GM12878 (cell line): ENCODE measurements at regions not wholly inside any gene's neighbourhood (a gene's known extent, or its start where the extent isn't known, plus 50 kb on each side); places are given as distances from the start of the nearest gene placed in this dataset.

Source experiments
- ATAC-seq: fragments of 200-7000 bp; cut with Tn5 transposase; 3 replicates; pipeline ENCODE4 v1.9.1; 2020; ENCODE audit warnings: mild to moderate bottlenecking, moderate library complexity
- BruUV-seq: library from RNA; stranded (reverse); fragments of 400-500 nt; replicated peaks from 2 replicates; lab custom pipeline; 2021; lab: Mats Ljungman, UMichigan
- CTCF ChIA-PET: fragments of 300-600 bp; sonication (Branson Sonifier 250); formaldehyde crosslinking; extraction: SDS; loops from one replicate; lab custom pipeline; 2021; ENCODE audit warnings: inconsistent platforms; lab: Yijun Ruan, JAX
- POLR2A ChIA-PET: fragments of 350-600 bp; formaldehyde crosslinking; extraction: SDS; loops from one replicate; lab custom pipeline; 2021; ENCODE audit warnings: inconsistent platforms; lab: Charles Lee
- RAD21 ChIA-PET: fragments of 300-600 bp; sonication (Branson Sonifier 250); formaldehyde crosslinking; loops from one replicate; lab custom pipeline; 2023; ENCODE audit warnings: antibody characterized with exemption; ENCODE audit not compliant: unreplicated experiment; lab: Charles Lee
- SMC1A ChIA-PET: fragments of 300-600 bp; sonication (Branson Sonifier 250); formaldehyde crosslinking; loops from one replicate; lab custom pipeline; 2023; ENCODE audit not compliant: unreplicated experiment, uncharacterized antibody; lab: Charles Lee
- DNase-seq: peaks from one replicate; pipeline ENCODE4 v3.0.0-alpha.2; 2011; ENCODE audit warnings: low read depth, low spot score
- FAIRE-seq: peaks from 3 replicates; lab custom pipeline; 2011; peaks lifted over from hg19 to GRCh38; lab: Jason Lieb, UNC
- H2AFZ ChIP-seq: 2 replicates; pipeline ENCODE4 v1.6.0; 2011; ENCODE audit warnings: low read depth, low read length, control low read depth; ENCODE audit not compliant: control insufficient read depth
- H3K27ac ChIP-seq: 2 replicates; pipeline ENCODE4 v1.5.1; 2011; ENCODE audit warnings: control low read depth; ENCODE audit not compliant: control insufficient read depth, insufficient read depth
- H3K27me3 ChIP-seq, 2 experiments: replicated peaks in 1 of 2; 2 replicates each; pipeline versions ENCODE4 v1.6.0 to v1.6.1; 2011; ENCODE audit warnings: low read length in 1 of 2; ENCODE audit not compliant: control insufficient read depth in 2 of 2, insufficient read depth in 2 of 2
- H3K36me3 ChIP-seq, 2 experiments: 2 replicates each; pipeline ENCODE4 v1.5.1; 2011; ENCODE audit warnings: low read length in 1 of 2; ENCODE audit not compliant: control insufficient read depth in 2 of 2, insufficient read depth in 2 of 2
- H3K4me1 ChIP-seq: 2 replicates; pipeline ENCODE4 v1.6.1; 2011; ENCODE audit warnings: mild to moderate bottlenecking, low read length, moderate library complexity, mixed read lengths; ENCODE audit not compliant: control insufficient read depth, insufficient read depth
- H3K4me2 ChIP-seq: 2 replicates; pipeline ENCODE4 v1.6.0; 2011; ENCODE audit warnings: control low read depth; ENCODE audit not compliant: control insufficient read depth, insufficient read depth
- H3K4me3 ChIP-seq: fragments of 200-600 bp; sonication (generic); 2 replicates; pipeline ENCODE4 v1.5.1; 2016
- H3K79me2 ChIP-seq: 2 replicates; pipeline ENCODE4 v1.6.0; 2011; ENCODE audit warnings: low read length; ENCODE audit not compliant: control insufficient read depth, insufficient read depth
- H3K9ac ChIP-seq: 2 replicates; pipeline ENCODE4 v1.8.0; 2011; ENCODE audit warnings: low read length, control low read depth, mixed read lengths; ENCODE audit not compliant: control insufficient read depth, insufficient read depth
- H3K9me3 ChIP-seq: replicated peaks from 3 replicates; pipeline ENCODE4 v1.5.1; 2011; ENCODE audit warnings: mild to moderate bottlenecking, low read length; ENCODE audit not compliant: control insufficient read depth, insufficient read depth
- H4K20me1 ChIP-seq: 2 replicates; pipeline ENCODE4 v1.6.0; 2011; ENCODE audit not compliant: control insufficient read depth, insufficient read depth
- E2F8 ChIP-seq: fragments of 450-650 bp; IDR thresholded peaks from 2 replicates; pipeline ENCODE4 v1.6.1; 2018; ENCODE audit warnings: mild to moderate bottlenecking, low read depth, moderate library complexity; ENCODE audit not compliant: partially characterized antibody
- SIX5 ChIP-seq: IDR thresholded peaks from 2 replicates; pipeline ENCODE4 v1.6.1; 2011; ENCODE audit warnings: mild to moderate bottlenecking, low read depth, low read length, moderate library complexity; ENCODE audit not compliant: severe bottlenecking
- SREBF2 ChIP-seq: IDR thresholded peaks from 2 replicates; pipeline ENCODE4 v1.6.1; 2012; ENCODE audit warnings: mild to moderate bottlenecking, low read length
- SRF ChIP-seq, 2 experiments: IDR thresholded peaks; 2 replicates each; pipeline ENCODE4 v1.6.1; 2011; ENCODE audit warnings: low read depth in 2 of 2, low read length in 2 of 2, mild to moderate bottlenecking in 1 of 2, moderate library complexity in 1 of 2
- WGBS: methylation state at CpG from one replicate; pipeline ENCODE4 v1.1.6; 2016; ENCODE audit warnings: low lambda C conversion rate; ENCODE audit not compliant: insufficient replicate concordance, insufficient coverage; ENCODE audit errors: missing lambda C conversion rate; 5-methylcytosine and 5-hydroxymethylcytosine counted together
- in situ Hi-C: fragments of 300-500 bp; cut with MboI; formaldehyde crosslinking; loops from 9 replicates; pipeline ENCODE4 v1.14.3; 2018; ENCODE audit warnings: mixed read lengths
- intact Hi-C: fragments of 100-400 bp; cut with micrococcal nuclease; formaldehyde crosslinking; loops from one replicate; pipeline ENCODE4 v1.14.2; 2022; ENCODE audit not compliant: unreplicated experiment

GRCh38 chr13:28584873-28585381 is 74.0 kb upstream of the POMP start (continued):
- TF ChIP-seq E2F8 (no peak), SRF (IDR thresholded peaks at IDR 0.05; ENCODE audit: low read depth in 2 of 2, low read length in 2 of 2) (no peak)

- in situ Hi-C loops: no loop called here
Measured at GRCh38 chr13:28583651-28584091, 75.3 kb upstream of the POMP start.

More at GRCh38 chr13:28583651-28584091, 75.3 kb upstream of the POMP start:
- Histone ChIP-seq H2AFZ (no peak overlapping the region), H3K4me1 (no peaks in the 10 kb centered on the region), H3K4me2 (no peak overlapping the region), H3K9ac (no peak overlapping the region), H3K9me3 (no peaks in the 10 kb centered on the region), H3K4me3 (no peak overlapping the region), H3K36me3 (no peaks in the 10 kb centered on the region), H3K27me3 (no peaks in the 10 kb centered on the region), H3K27ac (no peak overlapping the region), H4K20me1 (no peaks in the 10 kb centered on the region), H3K79me2 (no peaks in the 10 kb centered on the region)
- DNase-seq: no peak
- BruUV-seq: no TSS peak
- ATAC-seq: no peak
- SMC1A ChIA-PET: interaction anchor here (1.5 kb wide), 1 partner anchor 259 kb away, joined by 4 read pairs; no protein-coding TSS in a partner anchor
- 67% methylated on average over 18 of the region's 19 CpGs for whole genome bisulfite sequencing
- RAD21 ChIA-PET: interaction anchor here (1.3 kb wide), 1 partner anchor 49 kb away, joined by 3 read pairs; no protein-coding TSS in a partner anchor
- intact Hi-C loops: no loop called here
- no peak for TF ChIP-seq SREBF2
- no peak for TF ChIP-seq SIX5
- FAIRE-seq: no peak
- POLR2A ChIA-PET: interaction anchor here (0.6 kb wide), 1 partner anchor 135 kb away, joined by 3 read pairs; the partner anchor contains the start of gene SLC46A3
- CTCF ChIA-PET: interaction anchor here (2.0 kb wide), 1 partner anchor 52 kb away, joined by 8 read pairs; no protein-coding TSS in a partner anchor
